ENCODE measurements at regions not wholly inside any gene's neighbourhood (a gene's known extent, or its start where the extent isn't known, plus 50 kb on each side); places are given as distances from the start of the nearest gene placed in this dataset.
A peak's percentile ranks its signal among the peaks of the same experiment; 100 is the strongest.
"Not testable (repeated sequence)": the region's sequence is repeated elsewhere in the genome, so short reads cannot be mapped to it uniquely, and the experiment has no call there.

DNA sequence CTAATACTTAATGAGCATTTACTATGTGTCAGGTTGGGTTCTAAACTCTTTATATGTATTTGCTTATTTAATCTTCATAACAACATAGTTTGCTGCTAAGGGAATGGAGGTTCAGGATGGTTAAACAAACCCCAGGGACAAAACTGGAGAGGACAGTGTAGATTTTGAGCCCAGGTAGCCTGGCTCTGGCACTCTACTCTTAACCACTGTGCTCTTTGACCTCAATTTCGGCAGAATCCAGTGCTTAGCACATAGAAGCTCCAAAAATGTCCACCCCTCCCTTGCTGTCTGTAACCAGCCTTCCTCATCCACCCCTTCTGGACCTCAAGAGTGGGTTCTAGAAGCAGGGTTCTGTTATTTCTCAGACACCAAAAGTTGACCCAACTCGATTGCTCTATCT, 88.0 kb upstream of the SYT13 start:
- Histone ChIP-seq H3K4me2 (no peak overlapping the region; the same call in 1 of the 2 replicates), H3K36me3 (no peaks in the 10 kb centered on the region), H3K9me3 (no peaks in the 10 kb centered on the region), H3K4me1 (peaks cover 10% of the 10 kb centered on the region; the same call in 1 of the 2 replicates), H3K27ac (no peak overlapping the region), H3K4me3 (no peak overlapping the region), H4K20me1 (peaks cover 62% of the 10 kb centered on the region; the same call in 1 of the 2 replicates), H3K27me3 (peaks cover 78% of the 10 kb centered on the region), H3K9ac (no peak overlapping the region)
- TF ChIP-seq Cebpa-rat (IDR thresholded peaks at IDR 0.05): no peak

DNA sequence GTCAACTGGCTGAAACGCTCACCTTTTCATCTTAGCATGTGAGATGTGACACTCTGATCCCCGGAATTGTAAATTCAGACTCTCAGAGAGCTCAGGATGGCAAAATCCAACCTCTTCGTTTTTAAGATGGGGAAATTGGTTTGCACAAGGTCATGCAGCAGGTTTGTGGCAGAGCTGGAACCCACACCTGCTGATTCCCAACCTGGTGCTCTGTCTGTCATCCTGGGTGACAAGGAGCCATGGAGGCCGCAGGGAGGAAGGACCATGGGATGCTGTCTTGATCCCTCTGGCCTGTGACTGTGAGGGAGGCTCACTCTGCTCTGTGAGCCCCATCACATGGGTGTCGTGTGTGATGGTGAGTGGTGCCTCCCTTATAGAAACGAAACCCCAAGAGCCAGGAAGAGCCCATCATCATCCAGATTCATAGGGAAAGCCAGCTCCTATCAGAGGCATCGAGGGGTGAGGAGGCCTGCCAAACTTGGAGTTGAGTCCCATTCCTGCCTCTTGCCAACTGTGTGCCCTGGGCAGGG, 87.4 kb upstream of the SYT13 start:
- peaks cover 10% of the 10 kb centered on the region; the same call in 1 of the 2 replicates for H3K4me1 ChIP-seq
- H3K36me3 ChIP-seq: no peaks in the 10 kb centered on the region
- TF ChIP-seq Cebpa-rat (IDR thresholded peaks at IDR 0.05): no peak
- H3K27ac ChIP-seq: no peak overlapping the region
- no peak overlapping the region for H3K4me2 ChIP-seq
- peaks cover 72% of the 10 kb centered on the region for H3K27me3 ChIP-seq
- no peak overlapping the region for H3K9ac ChIP-seq
- no peak overlapping the region for H3K4me3 ChIP-seq
- peaks cover 60% of the 10 kb centered on the region; the same call in 1 of the 2 replicates for H4K20me1 ChIP-seq
- H3K9me3 ChIP-seq: no peaks in the 10 kb centered on the region

DNA sequence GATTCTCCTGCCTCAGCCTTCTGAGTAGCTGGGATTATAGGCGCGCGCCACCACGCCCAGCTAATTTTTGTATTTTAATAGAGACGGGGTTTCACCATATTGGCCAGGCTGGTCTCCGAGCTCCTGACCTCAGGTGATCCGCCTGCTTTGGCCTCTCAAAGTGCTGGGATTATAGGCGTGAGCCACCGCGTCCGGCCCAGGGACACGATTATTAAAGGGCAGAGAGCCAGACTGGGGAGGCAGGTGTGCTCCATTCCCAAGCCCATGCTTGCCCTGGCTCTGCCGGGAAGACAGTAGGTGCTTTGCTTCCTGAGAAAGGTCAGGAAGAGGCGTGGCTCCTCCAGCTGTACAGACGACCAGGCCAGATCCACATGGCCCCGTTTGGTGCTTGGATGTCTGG, 86.3 kb upstream of the SYT13 start:
- H3K9ac ChIP-seq, H3K27ac ChIP-seq: not testable (repeated sequence)
- peaks cover 63% of the 10 kb centered on the region for H3K27me3 ChIP-seq

DNA sequence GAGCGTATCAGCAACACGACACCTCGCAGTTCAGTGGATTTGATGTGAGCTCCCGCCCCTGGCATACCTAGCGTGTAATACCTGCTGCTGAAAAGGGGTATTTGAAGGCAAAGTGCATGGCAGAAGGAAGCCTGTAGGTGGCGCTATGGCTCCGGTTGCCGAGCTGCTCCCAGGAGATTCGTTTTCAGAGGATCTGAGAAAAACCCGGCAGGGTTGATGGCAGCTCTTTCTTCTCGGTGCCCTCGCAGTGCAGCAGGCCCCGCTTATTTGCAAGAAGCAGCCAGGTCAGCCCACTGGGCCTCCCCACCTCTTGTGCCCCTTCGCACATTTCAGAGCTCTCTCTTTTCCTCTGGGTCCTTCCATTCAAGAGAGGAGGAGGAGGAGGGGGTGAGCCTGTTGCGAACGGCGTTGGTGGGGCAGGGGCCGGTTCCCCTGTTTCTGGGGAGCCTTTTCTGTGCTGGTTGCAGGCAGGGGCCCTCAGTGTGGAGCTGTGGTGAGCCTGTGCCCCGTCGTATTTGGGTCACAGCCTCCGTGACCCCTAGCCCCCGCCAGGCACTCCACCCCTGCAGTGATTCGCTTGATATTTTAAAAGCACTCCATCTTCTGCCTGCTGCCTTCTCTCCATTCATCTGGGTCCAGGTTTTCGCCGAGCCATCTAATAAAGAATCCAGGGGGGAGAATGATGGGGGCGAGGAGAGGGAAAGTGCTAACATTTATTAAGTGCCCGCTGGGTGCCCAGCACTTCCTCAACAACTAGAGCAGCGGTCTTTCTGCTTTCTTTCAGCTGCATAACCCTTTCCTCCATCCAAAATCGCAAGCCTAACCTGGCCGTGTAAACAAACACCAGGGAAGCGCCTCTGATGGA, 85.3 kb upstream of the SYT13 start:
- peak overlapping the region; percentile 57 for H3K4me2 ChIP-seq
- H3K27ac ChIP-seq: no peak overlapping the region
- peaks cover 54% of the 10 kb centered on the region for H3K27me3 ChIP-seq
- H3K9ac ChIP-seq: no peak overlapping the region
- TF ChIP-seq Cebpa-rat (IDR thresholded peaks at IDR 0.05): no peak
- H3K9me3 ChIP-seq: no peaks in the 10 kb centered on the region
- peaks cover 41% of the 10 kb centered on the region; the same call in 1 of the 2 replicates for H4K20me1 ChIP-seq
- H3K4me3 ChIP-seq: no peak overlapping the region
- no peaks in the 10 kb centered on the region for H3K36me3 ChIP-seq
- peaks cover 10% of the 10 kb centered on the region; the same call in 1 of the 2 replicates for H3K4me1 ChIP-seq

More for the DNA sequence above, 86.3 kb upstream of the SYT13 start:
- not testable (repeated sequence) for H3K4me2 ChIP-seq, H3K36me3 ChIP-seq, H3K4me3 ChIP-seq, H3K4me1 ChIP-seq, H3K9me3 ChIP-seq
- H4K20me1 ChIP-seq: peaks cover 48% of the 10 kb centered on the region; the same call in 1 of the 2 replicates

DNA sequence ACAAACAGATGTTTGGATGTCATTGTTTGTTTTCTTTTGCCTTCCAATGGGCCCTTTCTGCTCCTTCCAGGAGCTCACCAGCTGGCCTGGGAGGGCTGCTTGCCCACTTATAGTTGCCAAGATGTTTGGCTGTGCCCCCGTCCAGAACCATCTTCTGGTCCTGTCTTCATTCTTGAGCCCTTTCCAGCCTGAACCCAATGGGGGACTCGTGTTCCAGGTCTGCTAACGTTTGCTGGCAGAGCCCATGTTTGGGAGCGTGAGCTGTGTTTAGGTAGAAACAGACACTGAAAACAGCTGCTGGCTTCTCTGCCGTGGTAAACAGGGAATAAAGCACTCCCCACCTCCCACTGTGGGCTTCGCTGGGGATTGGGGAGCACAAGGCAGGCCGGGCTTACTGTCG, 83.2 kb upstream of the SYT13 start:
- Histone ChIP-seq H3K4me2 (no peak overlapping the region), H3K4me1 (0 out of 2 replicates have a peak, but pooled peaks cover 6% of the 10 kb centered on the region), H3K27me3 (peaks cover 32% of the 10 kb centered on the region), H3K27ac (no peak overlapping the region), H3K9me3 (no peaks in the 10 kb centered on the region), H3K9ac (no peak overlapping the region), H3K36me3 (no peaks in the 10 kb centered on the region), H4K20me1 (peaks cover 24% of the 10 kb centered on the region; the same call in 1 of the 2 replicates), H3K4me3 (no peak overlapping the region)
- no peak for TF ChIP-seq Cebpa-rat (IDR thresholded peaks at IDR 0.05)

DNA sequence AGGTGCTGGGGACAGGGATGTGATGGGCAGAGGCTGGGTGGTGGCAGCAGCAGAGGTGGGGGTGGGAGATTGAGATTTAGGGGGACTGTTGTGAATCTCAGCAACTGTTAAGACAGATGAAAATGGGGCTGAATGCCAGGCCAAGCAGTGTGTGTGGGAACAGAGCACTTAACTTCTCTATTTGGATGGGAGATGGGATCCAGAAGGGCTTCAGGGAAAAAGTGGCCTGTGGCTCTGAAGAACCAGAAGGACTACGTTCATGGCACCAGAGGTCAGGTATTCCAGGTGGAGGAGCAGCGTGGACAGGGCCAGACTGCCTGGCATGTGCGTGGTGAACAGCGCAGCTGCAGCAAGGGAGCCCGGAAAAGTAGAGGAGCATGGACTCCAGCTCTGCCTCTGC, 82.6 kb upstream of the SYT13 start:
- Histone ChIP-seq H3K9me3 (no peaks in the 10 kb centered on the region), H3K4me2 (no peak overlapping the region), H3K27me3 (peaks cover 26% of the 10 kb centered on the region), H4K20me1 (peaks cover 21% of the 10 kb centered on the region; the same call in 1 of the 2 replicates), H3K36me3 (no peaks in the 10 kb centered on the region), H3K4me1 (0 out of 2 replicates have a peak, but pooled peaks cover 6% of the 10 kb centered on the region), H3K27ac (no peak overlapping the region), H3K9ac (no peak overlapping the region), H3K4me3 (no peak overlapping the region)
- TF ChIP-seq Cebpa-rat (IDR thresholded peaks at IDR 0.05): no peak

DNA sequence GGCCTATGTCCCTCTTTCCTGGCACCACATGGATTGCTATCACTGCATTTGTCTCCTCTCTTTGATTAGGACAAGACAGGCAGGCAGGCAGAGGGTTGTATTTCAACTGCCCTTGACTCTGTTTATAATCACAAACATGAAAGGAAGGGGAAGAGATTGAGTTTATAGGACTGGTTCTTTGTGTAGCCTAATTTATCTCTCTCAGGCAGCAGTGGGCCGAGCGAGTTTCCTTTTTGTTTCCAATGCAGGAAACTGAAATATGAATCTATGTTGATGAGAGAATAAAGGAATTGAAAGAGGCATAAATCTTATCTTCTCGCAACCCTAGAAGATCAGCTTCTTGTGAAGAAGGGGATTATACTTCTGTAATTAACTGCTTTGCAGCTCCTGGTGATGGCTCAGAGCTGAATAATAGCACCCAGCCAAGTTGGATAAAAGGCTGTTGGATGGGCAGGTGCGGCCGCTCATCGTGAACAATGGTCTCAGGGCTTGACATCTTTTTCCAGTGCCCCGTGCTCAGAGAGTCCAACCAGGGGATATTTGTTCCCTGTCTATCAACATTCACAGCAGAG, 80.6 kb upstream of the SYT13 start:
- Histone ChIP-seq H3K4me2 (no peak overlapping the region), H3K36me3 (no peaks in the 10 kb centered on the region), H3K9me3 (no peaks in the 10 kb centered on the region), H3K9ac (no peak overlapping the region), H3K4me1 (0 out of 2 replicates have a peak, but pooled peaks cover 6% of the 10 kb centered on the region), H3K4me3 (no peak overlapping the region), H4K20me1 (peaks cover 4% of the 10 kb centered on the region; the same call in 1 of the 2 replicates), H3K27ac (no peak overlapping the region), H3K27me3 (peaks cover 6% of the 10 kb centered on the region)
- no peak for TF ChIP-seq Cebpa-rat (IDR thresholded peaks at IDR 0.05)

DNA sequence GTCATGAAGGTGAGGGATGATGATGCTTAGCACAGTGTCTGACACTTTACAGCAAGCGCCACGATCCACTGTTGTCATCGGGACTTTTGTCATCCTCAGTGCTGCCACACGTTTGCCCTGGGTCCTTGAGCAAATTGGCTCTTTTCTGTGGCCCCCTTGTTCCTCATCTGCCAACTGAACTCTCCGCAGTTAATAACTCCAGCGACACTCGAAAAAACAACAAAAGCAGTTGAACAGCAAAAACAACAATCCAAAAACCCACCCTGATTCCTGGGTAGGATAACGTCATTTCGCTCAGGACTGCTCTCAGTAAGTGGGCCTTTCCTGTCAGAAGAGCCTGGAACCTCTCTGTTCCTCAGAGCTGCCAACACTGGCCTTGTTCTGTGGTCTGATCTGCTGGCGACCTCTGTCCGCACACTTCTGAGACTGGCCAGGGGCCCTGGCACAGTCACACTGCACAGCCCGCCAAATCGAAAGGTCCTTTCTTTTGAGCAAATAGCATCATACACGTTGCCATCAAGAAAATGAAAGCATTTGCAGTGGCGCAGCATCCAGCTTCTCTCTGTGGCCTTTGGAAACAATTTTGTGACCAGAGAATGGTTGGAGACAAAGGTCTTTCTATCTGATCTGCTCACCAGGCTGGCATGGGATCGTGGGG, 79.9 kb upstream of the SYT13 start:
- Histone ChIP-seq H3K27ac (no peak overlapping the region), H3K4me1 (peaks cover 6% of the 10 kb centered on the region; the same call in 1 of the 2 replicates), H3K36me3 (no peaks in the 10 kb centered on the region), H3K9ac (no peak overlapping the region), H3K4me2 (no peak overlapping the region), H3K27me3 (no peaks in the 10 kb centered on the region; the same call in 1 of the 2 replicates), H3K4me3 (no peak overlapping the region), H4K20me1 (no peaks in the 10 kb centered on the region; the same call in 1 of the 2 replicates), H3K9me3 (no peaks in the 10 kb centered on the region)
- TF ChIP-seq Cebpa-rat (IDR thresholded peaks at IDR 0.05): no peak

DNA sequence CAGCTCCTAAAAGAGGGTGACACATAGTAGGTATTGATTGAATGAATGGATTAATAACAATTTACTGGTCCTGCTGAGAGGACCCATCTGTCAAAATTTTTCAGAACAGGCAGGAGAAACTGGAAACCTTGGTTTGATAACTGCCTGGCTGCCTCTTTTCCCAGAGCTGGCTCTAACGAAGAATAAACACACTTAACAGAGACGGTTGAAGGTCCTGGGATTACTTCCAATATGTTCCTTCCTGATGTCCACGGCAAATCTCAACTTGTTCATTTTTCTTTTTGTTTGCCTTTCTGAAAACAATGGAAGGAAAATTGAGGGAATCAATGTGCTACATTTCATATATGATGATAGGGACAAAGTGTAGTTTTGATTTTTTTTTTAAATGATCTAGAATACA, 76.5 kb upstream of the SYT13 start:
- no peak overlapping the region for H3K4me3 ChIP-seq
- H3K27me3 ChIP-seq: no peaks in the 10 kb centered on the region
- no peaks in the 10 kb centered on the region for H3K36me3 ChIP-seq
- no peak for TF ChIP-seq Cebpa-rat (IDR thresholded peaks at IDR 0.05)
- H3K9me3 ChIP-seq: no peaks in the 10 kb centered on the region
- no peaks in the 10 kb centered on the region for H4K20me1 ChIP-seq
- peaks cover 6% of the 10 kb centered on the region; the same call in 1 of the 2 replicates for H3K4me1 ChIP-seq
- H3K4me2 ChIP-seq: no peak overlapping the region
- H3K27ac ChIP-seq: no peak overlapping the region
- H3K9ac ChIP-seq: no peak overlapping the region

Data from BLaER1 (cell line).